CD4-positive, alpha-beta memory T cell (primary cell): ENCODE measurements at regions not wholly inside any gene's neighbourhood (a gene's known extent, or its start where the extent isn't known, plus 50 kb on each side); places are given as distances from the start of the nearest gene placed in this dataset.
A peak's percentile ranks its signal among the peaks of the same experiment; 100 is the strongest.
"Not testable (repeated sequence)": the region's sequence is repeated elsewhere in the genome, so short reads cannot be mapped to it uniquely, and the experiment has no call there.

ENCODE experiments used
- CTCF ChIA-PET: fragments of 350-600 bp; sonication (Branson Sonifier 250); formaldehyde crosslinking; loops from one replicate; lab custom pipeline; 2021; ENCODE audit warnings: inconsistent platforms; ENCODE audit not compliant: partially characterized antibody; lab: Charles Lee
- POLR2A ChIA-PET: fragments of 350-600 bp; sonication (Branson Sonifier 250); formaldehyde crosslinking; loops from one replicate; lab custom pipeline; 2021; ENCODE audit not compliant: partially characterized antibody; lab: Charles Lee
- DNase-seq, 5 donors: peaks; one replicate each; pipeline versions ENCODE4 v3.0.0 to v3.0.0-alpha.2; 2020 to 2022; ENCODE audit warnings: mixed read lengths in 1 of 5
- H3K27ac ChIP-seq: one replicate; pipeline ENCODE4 v1.7.0; 2013; ENCODE audit warnings: low read depth, low read length
- H3K27me3 ChIP-seq: 2 replicates; pipeline ENCODE4 v1.7.0; 2013; ENCODE audit warnings: mild to moderate bottlenecking, low read length, moderate library complexity; ENCODE audit not compliant: insufficient read depth
- H3K36me3 ChIP-seq: 2 replicates; pipeline ENCODE4 v1.7.0; 2013; ENCODE audit warnings: mild to moderate bottlenecking, low read length, moderate library complexity; ENCODE audit not compliant: insufficient read depth
- H3K4me1 ChIP-seq: 2 replicates; pipeline ENCODE4 v1.7.0; 2013; ENCODE audit warnings: mild to moderate bottlenecking, low read length, moderate library complexity; ENCODE audit not compliant: insufficient read depth
- H3K4me3 ChIP-seq, 2 donors: one replicate each; pipeline ENCODE4 v1.7.0; 2013; ENCODE audit warnings: low read length in 2 of 2, mild to moderate bottlenecking in 1 of 2
- H3K9me3 ChIP-seq, 2 donors: one replicate each; pipeline ENCODE4 v1.7.0; 2013; ENCODE audit warnings: low read length in 2 of 2, control low read depth in 1 of 2; ENCODE audit not compliant: control insufficient read depth in 1 of 2
- H3K27ac Mint-ChIP-seq, 7 donors: one replicate each; pipeline ENCODE4 v1.8.0; 2020 to 2021; ENCODE audit warnings: mixed read lengths in 7 of 7, mild to moderate bottlenecking in 6 of 7, inconsistent platforms in 3 of 7, moderate library complexity in 3 of 7
- H3K27me3 Mint-ChIP-seq, 2 donors: one replicate each; pipeline ENCODE4 v1.8.0; 2020 to 2021; ENCODE audit warnings: mixed read lengths in 2 of 2
- H3K36me3 Mint-ChIP-seq, 2 donors: one replicate each; pipeline ENCODE4 v1.8.0; 2020 to 2021; ENCODE audit warnings: mixed read lengths in 2 of 2, inconsistent platforms in 1 of 2, mild to moderate bottlenecking in 1 of 2
- H3K4me1 Mint-ChIP-seq, 4 donors: one replicate each; pipeline ENCODE4 v1.8.0; 2020 to 2021; ENCODE audit warnings: mixed read lengths in 4 of 4, mild to moderate bottlenecking in 1 of 4
- H3K4me3 Mint-ChIP-seq, 8 donors: one replicate each; pipeline ENCODE4 v1.8.0; 2020 to 2021; ENCODE audit warnings: mixed read lengths in 8 of 8, mild to moderate bottlenecking in 7 of 8, moderate library complexity in 6 of 8, inconsistent platforms in 3 of 8
- H3K9me3 Mint-ChIP-seq, 8 donors: one replicate each; pipeline ENCODE4 v1.8.0; 2020 to 2021; ENCODE audit warnings: mixed read lengths in 8 of 8, mild to moderate bottlenecking in 5 of 8, inconsistent platforms in 3 of 8, moderate library complexity in 1 of 8
- intact Hi-C: fragments of 100-400 bp; cut with micrococcal nuclease; formaldehyde crosslinking; loops from one replicate; pipeline ENCODE4 v1.15.1; 2023

- H3K4me1 ChIP-seq, H3K4me3 Mint-ChIP-seq, intact Hi-C loops, H3K9me3 ChIP-seq, POLR2A ChIA-PET, H3K27me3 ChIP-seq, H3K36me3 ChIP-seq, H3K9me3 Mint-ChIP-seq, H3K4me1 Mint-ChIP-seq, CTCF ChIA-PET, DNase-seq, H3K36me3 Mint-ChIP-seq, H3K4me3 ChIP-seq, H3K27ac ChIP-seq, H3K27ac Mint-ChIP-seq: not testable (repeated sequence)
- H3K27me3 Mint-ChIP-seq, result peaks cover 3 to 10% of the 10 kb centered on the region in 2 donors
Measured at GRCh38 chr11:127772938-127773337, 772.4 kb upstream of the KIRREL3 start.

DNA sequence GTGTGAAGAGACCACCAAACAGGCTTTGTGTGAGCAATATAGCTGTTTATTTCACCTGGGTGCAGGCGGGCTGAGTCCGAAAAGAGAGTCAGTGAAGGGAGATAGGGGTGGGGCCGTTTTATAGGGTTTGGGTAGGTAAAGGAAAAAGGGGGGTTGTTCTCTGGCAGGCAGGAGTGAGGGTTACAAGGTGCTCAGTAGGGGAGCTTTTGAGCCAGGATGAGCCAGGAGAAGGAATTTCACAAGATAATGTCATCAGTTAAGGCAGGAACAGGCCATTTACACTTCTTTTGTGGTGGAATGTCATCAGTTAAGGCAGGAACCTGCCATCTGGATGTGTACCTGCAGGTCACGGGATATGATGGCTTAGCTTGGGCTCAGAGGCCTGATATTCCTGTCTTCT, 768.4 kb upstream of the KIRREL3 start:
- H3K9me3 ChIP-seq, H3K4me1 Mint-ChIP-seq, H3K36me3 ChIP-seq, H3K4me1 ChIP-seq, H3K27ac Mint-ChIP-seq, H3K27ac ChIP-seq, H3K4me3 Mint-ChIP-seq, H3K36me3 Mint-ChIP-seq, H3K4me3 ChIP-seq, POLR2A ChIA-PET, H3K27me3 Mint-ChIP-seq, DNase-seq, H3K9me3 Mint-ChIP-seq, intact Hi-C loops, H3K27me3 ChIP-seq, CTCF ChIA-PET: not testable (repeated sequence)

DNA sequence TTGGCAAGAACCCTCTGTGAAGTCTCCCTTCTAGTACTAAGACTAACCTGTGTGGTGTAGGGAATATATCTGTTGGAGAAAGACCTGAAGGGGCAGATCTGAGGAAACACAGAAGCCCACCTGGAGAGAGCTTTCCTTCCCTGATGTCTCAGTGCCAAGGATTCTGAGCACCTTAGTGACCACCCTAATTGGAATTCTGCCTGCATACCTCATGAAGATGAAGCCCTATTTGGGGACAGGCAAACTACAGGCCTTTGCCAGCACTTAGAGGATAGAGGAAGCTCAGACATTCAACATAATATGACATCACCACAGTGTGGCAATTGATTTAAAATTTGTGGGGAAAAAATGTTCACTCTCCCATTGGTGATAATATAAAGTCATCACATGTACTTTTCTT, 766.2 kb upstream of the KIRREL3 start:
- no peak for DNase-seq
- CTCF ChIA-PET, result no interaction called here
- no peaks in the 10 kb centered on the region for H3K36me3 Mint-ChIP-seq
- POLR2A ChIA-PET, result no interaction called here
- no peak overlapping the region for H3K27ac Mint-ChIP-seq
- no peaks in the 10 kb centered on the region for H3K4me1 Mint-ChIP-seq
- intact Hi-C loops, result no loop called here
- no peaks in the 10 kb centered on the region for H3K9me3 Mint-ChIP-seq
- Histone ChIP-seq H3K4me3 (no peak overlapping the region), H3K9me3 (no peaks in the 10 kb centered on the region), H3K4me1 (no peaks in the 10 kb centered on the region), H3K27me3 (no peaks in the 10 kb centered on the region), H3K36me3 (no peaks in the 10 kb centered on the region), H3K27ac (no peak overlapping the region)
- H3K27me3 Mint-ChIP-seq, result peaks cover 0 to 1% of the 10 kb centered on the region in 2 donors
- H3K4me3 Mint-ChIP-seq, result no peak overlapping the region

DNA sequence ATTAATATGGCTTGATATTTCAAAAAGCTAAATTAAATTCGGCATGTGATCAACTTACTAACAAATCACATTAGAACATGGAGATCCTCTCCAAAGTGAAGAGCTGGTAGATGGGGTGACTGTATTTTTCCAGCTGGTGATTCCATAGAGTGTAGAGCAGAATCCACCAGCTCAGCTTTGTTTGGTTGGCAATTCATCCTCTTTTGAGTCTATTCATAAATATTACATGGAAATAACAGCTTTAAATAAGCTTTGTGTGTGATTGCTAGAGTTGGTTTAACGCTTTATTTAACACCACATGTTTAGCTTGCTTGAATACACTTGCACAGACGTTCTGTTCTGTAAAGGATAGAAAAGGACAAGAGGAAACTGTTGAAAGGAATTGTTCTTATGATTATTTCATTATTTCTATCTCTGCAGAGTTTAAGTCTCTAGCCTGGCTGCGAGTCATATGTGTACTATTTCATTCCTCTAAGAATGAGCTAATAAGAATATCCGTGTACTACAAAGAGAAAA, 738.3 kb upstream of the KIRREL3 start:
- Histone ChIP-seq H3K27me3 (no peaks in the 10 kb centered on the region), H3K27ac (no peak overlapping the region), H3K36me3 (no peaks in the 10 kb centered on the region), H3K4me3 (no peak overlapping the region), H3K4me1 (no peaks in the 10 kb centered on the region), H3K9me3 (no peaks in the 10 kb centered on the region)
- H3K4me1 Mint-ChIP-seq, result peaks cover 0 to under 1% (median 0%) of the 10 kb centered on the region in 4 donors
- H3K27me3 Mint-ChIP-seq, result no peaks in the 10 kb centered on the region
- POLR2A ChIA-PET, result no interaction called here
- H3K27ac Mint-ChIP-seq, result no peak overlapping the region
- DNase-seq, result no peak
- no peak overlapping the region for H3K4me3 Mint-ChIP-seq
- intact Hi-C loops, result no loop called here
- no peaks in the 10 kb centered on the region for H3K9me3 Mint-ChIP-seq
- no peaks in the 10 kb centered on the region for H3K36me3 Mint-ChIP-seq
- CTCF ChIA-PET, result no interaction called here

DNA sequence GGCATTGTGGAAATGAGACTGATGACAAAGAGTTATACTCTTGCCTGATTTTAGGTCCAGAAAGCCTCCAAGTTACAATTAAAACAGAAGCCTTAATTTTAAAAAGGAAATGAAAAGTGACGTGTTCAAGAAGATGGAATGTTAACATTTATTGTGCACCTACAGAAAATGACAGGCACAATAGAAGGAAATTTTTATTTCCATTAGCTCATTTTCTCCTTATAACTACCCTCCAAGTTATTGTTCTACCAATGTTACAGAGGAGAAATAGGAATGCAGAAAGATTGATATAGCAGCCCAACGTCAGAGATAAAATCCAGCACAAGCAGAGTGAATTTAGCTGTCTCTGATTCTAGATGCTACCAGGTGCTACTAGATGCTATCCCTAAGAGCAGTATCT, 736.9 kb upstream of the KIRREL3 start:
- Histone ChIP-seq H3K27ac (no peak overlapping the region), H3K27me3 (no peaks in the 10 kb centered on the region), H3K4me1 (no peaks in the 10 kb centered on the region), H3K9me3 (no peaks in the 10 kb centered on the region), H3K4me3 (no peak overlapping the region), H3K36me3 (no peaks in the 10 kb centered on the region)
- H3K27ac Mint-ChIP-seq, result no peak overlapping the region
- peaks cover 0 to 5% (median 2%) of the 10 kb centered on the region in 4 donors for H3K4me1 Mint-ChIP-seq
- no peak for DNase-seq
- H3K36me3 Mint-ChIP-seq, result no peaks in the 10 kb centered on the region
- no peaks in the 10 kb centered on the region for H3K9me3 Mint-ChIP-seq
- H3K27me3 Mint-ChIP-seq, result no peaks in the 10 kb centered on the region
- ChIA-PET CTCF (no interaction called here), POLR2A (no interaction called here)
- intact Hi-C loops, result no loop called here
- H3K4me3 Mint-ChIP-seq, result no peak overlapping the region

GRCh38 chr11:127733552-127733951, 733.0 kb upstream of the KIRREL3 start:
- H3K36me3 ChIP-seq, result no peaks in the 10 kb centered on the region
- Mint-ChIP-seq H3K4me1 (peaks cover 0 to 5% (median 2%) of the 10 kb centered on the region in 4 donors), H3K27ac (no peak overlapping the region), H3K27me3 (peaks cover 0 to 1% of the 10 kb centered on the region in 2 donors), H3K9me3 (peaks cover 0 to 6% (median 0%) of the 10 kb centered on the region in 8 donors), H3K4me3 (peak overlapping the region in 2 of 8 donors; percentile 11 to 14), H3K36me3 (no peaks in the 10 kb centered on the region)
- DNase-seq, result no peak
- no peak overlapping the region for H3K27ac ChIP-seq
- H3K4me1 ChIP-seq, result no peaks in the 10 kb centered on the region
- ChIA-PET POLR2A (no interaction called here), CTCF (no interaction called here)
- no peaks in the 10 kb centered on the region for H3K27me3 ChIP-seq
- intact Hi-C loops, result no loop called here
- H3K4me3 ChIP-seq, result no peak overlapping the region
- no peaks in the 10 kb centered on the region for H3K9me3 ChIP-seq

DNA sequence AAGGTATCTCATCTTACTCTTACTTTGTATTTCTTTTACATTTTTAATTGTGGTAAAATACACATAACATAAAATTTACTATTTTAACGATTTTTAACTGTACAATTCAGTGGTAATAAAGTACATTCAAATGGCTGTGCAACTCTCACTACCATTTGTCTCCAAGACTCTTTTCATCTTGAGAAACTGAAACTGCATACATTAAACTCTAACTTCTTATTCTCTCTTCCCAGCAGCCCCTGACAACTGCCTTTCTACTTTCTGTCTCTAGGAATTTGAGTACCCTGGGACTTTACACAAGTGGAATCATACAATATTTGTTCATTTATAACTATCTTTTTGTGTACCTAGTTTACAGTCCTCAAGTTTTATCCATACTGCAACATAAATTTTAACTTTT, 725.8 kb upstream of the KIRREL3 start:
- Mint-ChIP-seq H3K9me3 (peaks cover 0 to 6% (median 0%) of the 10 kb centered on the region in 8 donors), H3K4me3 (no peak overlapping the region), H3K4me1 (no peaks in the 10 kb centered on the region), H3K27ac (no peak overlapping the region), H3K36me3 (no peaks in the 10 kb centered on the region), H3K27me3 (peaks cover 0 to 1% of the 10 kb centered on the region in 2 donors)
- Histone ChIP-seq H3K4me1 (no peaks in the 10 kb centered on the region), H3K36me3 (no peaks in the 10 kb centered on the region), H3K9me3 (no peaks in the 10 kb centered on the region), H3K4me3 (no peak overlapping the region), H3K27ac (no peak overlapping the region), H3K27me3 (no peaks in the 10 kb centered on the region)
- no peak for DNase-seq
- CTCF ChIA-PET, result no interaction called here
- POLR2A ChIA-PET, result no interaction called here
- intact Hi-C loops, result no loop called here

- Mint-ChIP-seq H3K27me3 (no peaks in the 10 kb centered on the region), H3K4me3 (no peak overlapping the region), H3K9me3 (peaks cover 0 to 4% (median 0%) of the 10 kb centered on the region in 8 donors), H3K27ac (no peak overlapping the region), H3K36me3 (no peaks in the 10 kb centered on the region), H3K4me1 (no peaks in the 10 kb centered on the region)
- Histone ChIP-seq H3K36me3 (no peaks in the 10 kb centered on the region), H3K27ac (no peak overlapping the region), H3K9me3 (no peaks in the 10 kb centered on the region), H3K27me3 (no peaks in the 10 kb centered on the region), H3K4me1 (no peaks in the 10 kb centered on the region), H3K4me3 (no peak overlapping the region)
- no peak for DNase-seq
- ChIA-PET CTCF (no interaction called here), POLR2A (no interaction called here)
- intact Hi-C loops, result no loop called here
Measured at GRCh38 chr11:127723714-127724113, 723.1 kb upstream of the KIRREL3 start.
